ENCODE measurements at regions not wholly inside any gene's neighbourhood (a gene's known extent, or its start where the extent isn't known, plus 50 kb on each side); places are given as distances from the start of the nearest gene placed in this dataset.

GRCh38 chr9:761176-761792 is 80.2 kb upstream of the DMRT1 start (continued):
- TF ChIP-seq FOXO4 (CRISPR knock-in tag; conservative IDR thresholded peaks at IDR 0.05) (no peak), MED13 (CRISPR knock-in tag; IDR thresholded peaks at IDR 0.05) (no peak), E2F5 (CRISPR knock-in tag; conservative IDR thresholded peaks at IDR 0.05) (no peak), SOX13 (IDR thresholded peaks at IDR 0.05) (no peak), SOX13 (CRISPR knock-in tag; conservative IDR thresholded peaks at IDR 0.05 in 1 of 2, IDR thresholded peaks at IDR 0.05 in 1 of 2) (0 out of 4 replicates have a peak, but pooled peaks of 1 of the 2 experiments have one; percentile 9), ZNF710 (CRISPR knock-in tag; IDR thresholded peaks at IDR 0.05; ENCODE audit: borderline replicate concordance) (no peak), BRF2 (CRISPR knock-in tag; IDR thresholded peaks at IDR 0.05) (no peak), EHMT2 (IDR thresholded peaks at IDR 0.05; ENCODE audit: borderline replicate concordance, low read depth, low read length) (no peak), MNT (IDR thresholded peaks at IDR 0.05) (no peak), RARA (CRISPR knock-in tag; IDR thresholded peaks at IDR 0.05) (0 out of 2 replicates have a peak, but pooled peaks have one; percentile 26), ZC3H13 (CRISPR knock-in tag; IDR thresholded peaks at IDR 0.05) (no peak), HBP1 (CRISPR knock-in tag; IDR thresholded peaks at IDR 0.05; ENCODE audit: low read depth) (no peak), ISL2 (CRISPR knock-in tag; IDR thresholded peaks at IDR 0.05) (no peak), FOXA3 (CRISPR knock-in tag; IDR thresholded peaks at IDR 0.05) (0 out of 2 replicates have a peak, but pooled peaks have one; percentile 36), ZNF577 (CRISPR knock-in tag; IDR thresholded peaks at IDR 0.05; ENCODE audit: borderline replicate concordance, low read depth) (no peak), ATRX (CRISPR knock-in tag; IDR thresholded peaks at IDR 0.05; ENCODE audit: borderline replicate concordance) (no peak), DMAP1 (CRISPR knock-in tag; IDR thresholded peaks at IDR 0.05) (no peak), NFIC (IDR thresholded peaks at IDR 0.05; ENCODE audit: low read length) (no peak), TBX2 (CRISPR knock-in tag; IDR thresholded peaks at IDR 0.05; ENCODE audit: borderline replicate concordance) (no peak), FOSL2 (CRISPR knock-in tag; IDR thresholded peaks at IDR 0.05) (no peak), BCL6 (CRISPR knock-in tag; IDR thresholded peaks at IDR 0.05) (peak; percentile 83), ZNF772 (CRISPR knock-in tag; IDR thresholded peaks at IDR 0.05) (0 out of 2 replicates have a peak, but pooled peaks have one; percentile 26), MXI1 (IDR thresholded peaks at IDR 0.05; ENCODE audit: borderline replicate concordance, low read depth, low read length) (no peak)

All from HepG2 (cell line).